HUES48 (cell line): ENCODE measurements at regions not wholly inside any gene's neighbourhood (a gene's known extent, or its start where the extent isn't known, plus 50 kb on each side); places are given as distances from the start of the nearest gene placed in this dataset.
"Not testable (repeated sequence)": the region's sequence is repeated elsewhere in the genome, so short reads cannot be mapped to it uniquely, and the experiment has no call there.

Experiments
- H3K27ac ChIP-seq: one replicate; pipeline ENCODE4 v1.7.0; 2013; ENCODE audit warnings: low read depth, low read length, inconsistent platforms
- H3K27me3 ChIP-seq: 2 replicates; pipeline ENCODE4 v1.6.1; 2013; ENCODE audit warnings: mild to moderate bottlenecking, low read length; ENCODE audit not compliant: control insufficient read depth, insufficient read depth
- H3K36me3 ChIP-seq: 2 replicates; pipeline ENCODE4 v1.6.1; 2013; ENCODE audit warnings: low read length; ENCODE audit not compliant: control insufficient read depth, insufficient read depth
- H3K4me1 ChIP-seq: 2 replicates; pipeline ENCODE4 v1.6.1; 2013; ENCODE audit warnings: mild to moderate bottlenecking, low read length; ENCODE audit not compliant: control insufficient read depth, insufficient read depth
- H3K4me3 ChIP-seq: 2 replicates; pipeline ENCODE4 v1.5.1; 2013; ENCODE audit warnings: mild to moderate bottlenecking, low read depth, low read length
- H3K9ac ChIP-seq: 2 replicates; pipeline ENCODE4 v1.6.1; 2013; ENCODE audit warnings: mild to moderate bottlenecking, low read depth, low read length, moderate library complexity
- H3K9me3 ChIP-seq: 2 replicates; pipeline ENCODE4 v1.6.1; 2013; ENCODE audit warnings: low read length; ENCODE audit not compliant: control insufficient read depth, insufficient read depth

DNA sequence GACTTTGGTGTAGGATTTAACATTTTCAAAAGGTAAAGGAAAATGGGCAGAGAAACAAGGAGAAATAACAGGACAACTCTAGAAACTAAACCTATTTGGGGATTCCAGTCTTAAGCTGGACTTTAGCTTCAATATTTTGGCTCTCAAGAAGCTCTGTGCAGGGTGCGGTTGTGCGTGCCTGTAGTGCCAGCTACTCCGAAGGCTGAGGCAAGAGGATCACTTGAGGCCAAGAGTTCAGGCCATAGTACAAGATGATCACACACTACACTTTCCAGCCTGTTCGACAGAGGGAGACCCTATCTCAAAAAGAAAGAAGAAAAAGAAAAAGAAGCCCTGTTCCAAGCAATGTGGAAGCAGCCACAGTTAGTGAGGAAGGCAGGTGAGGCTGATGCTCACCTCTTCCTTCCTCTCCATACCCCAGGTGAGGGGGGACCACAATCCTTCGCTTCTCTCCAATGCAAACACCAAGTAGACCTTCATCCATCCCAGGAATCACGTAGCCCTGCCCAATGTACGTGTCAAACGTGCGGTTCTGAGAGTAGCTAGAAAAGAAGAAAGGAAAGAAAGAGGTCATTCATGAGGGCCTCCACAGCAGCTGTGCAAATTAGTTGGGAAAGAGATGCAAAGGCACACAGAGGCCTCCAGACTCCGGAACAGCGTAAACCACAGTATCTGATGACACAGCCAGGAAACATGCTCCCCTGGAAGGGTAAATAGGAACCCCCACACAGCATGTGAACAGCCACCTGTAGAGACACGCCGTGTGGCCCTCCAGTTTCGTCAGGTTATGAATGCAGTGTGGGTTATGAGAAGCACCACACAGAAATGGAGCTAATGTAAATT is 126.5 kb upstream of the VOPP1 start:
- H3K4me3 ChIP-seq, H3K36me3 ChIP-seq, H3K27me3 ChIP-seq, H3K9ac ChIP-seq, H3K9me3 ChIP-seq, H3K4me1 ChIP-seq, H3K27ac ChIP-seq: not testable (repeated sequence)

- H3K27ac ChIP-seq, H3K9me3 ChIP-seq, H3K36me3 ChIP-seq, H3K4me3 ChIP-seq, H3K9ac ChIP-seq, H3K4me1 ChIP-seq, H3K27me3 ChIP-seq: not testable (repeated sequence)
Observed at GRCh38 chr7:55695893-55696701, 123.8 kb upstream of the VOPP1 start.

- not testable (repeated sequence) for H3K9ac ChIP-seq, H3K4me3 ChIP-seq, H3K4me1 ChIP-seq, H3K27me3 ChIP-seq, H3K27ac ChIP-seq, H3K9me3 ChIP-seq, H3K36me3 ChIP-seq
Observed at GRCh38 chr7:55694484-55694883, 122.2 kb upstream of the VOPP1 start.

GRCh38 chr7:55688684-55689681 is 116.7 kb upstream of the VOPP1 start:
- H3K4me3 ChIP-seq: not testable (repeated sequence)

GRCh38 chr7:55688261-55688660 is 116.0 kb upstream of the VOPP1 start:
- H3K4me1 ChIP-seq, H3K27me3 ChIP-seq, H3K4me3 ChIP-seq, H3K9ac ChIP-seq, H3K9me3 ChIP-seq, H3K27ac ChIP-seq, H3K36me3 ChIP-seq: not testable (repeated sequence)

More at GRCh38 chr7:55688684-55689681, 116.7 kb upstream of the VOPP1 start:
- H3K9ac ChIP-seq, H3K9me3 ChIP-seq, H3K27ac ChIP-seq, H3K4me1 ChIP-seq, H3K36me3 ChIP-seq, H3K27me3 ChIP-seq: not testable (repeated sequence)

DNA sequence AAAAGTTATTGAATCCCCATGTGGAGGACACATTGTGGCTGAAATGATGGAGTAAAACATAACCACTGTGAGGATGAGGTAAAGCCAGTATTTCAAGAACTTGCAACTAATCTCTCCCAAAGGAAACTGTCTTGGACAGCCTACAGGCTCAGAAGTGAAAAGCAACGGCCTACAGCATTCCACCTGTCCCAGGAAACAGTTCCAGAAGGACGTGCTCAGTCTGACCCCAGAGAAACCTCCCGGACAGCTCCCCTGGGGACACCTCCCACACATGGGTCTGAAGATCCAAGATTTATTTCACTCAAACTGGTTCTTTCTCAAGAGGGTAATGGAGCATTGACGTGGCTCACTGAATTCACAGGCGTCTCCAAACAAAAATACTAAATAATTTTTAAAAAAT is 115.0 kb upstream of the VOPP1 start:
- not testable (repeated sequence) for H3K36me3 ChIP-seq, H3K9me3 ChIP-seq

GRCh38 chr7:55686771-55687170 is 114.5 kb upstream of the VOPP1 start:
- not testable (repeated sequence) for H3K4me3 ChIP-seq, H3K4me1 ChIP-seq, H3K27me3 ChIP-seq, H3K9ac ChIP-seq, H3K27ac ChIP-seq, H3K9me3 ChIP-seq, H3K36me3 ChIP-seq

More for the DNA sequence above, 115.0 kb upstream of the VOPP1 start:
- not testable (repeated sequence) for H3K27me3 ChIP-seq, H3K9ac ChIP-seq, H3K4me3 ChIP-seq, H3K4me1 ChIP-seq, H3K27ac ChIP-seq

DNA sequence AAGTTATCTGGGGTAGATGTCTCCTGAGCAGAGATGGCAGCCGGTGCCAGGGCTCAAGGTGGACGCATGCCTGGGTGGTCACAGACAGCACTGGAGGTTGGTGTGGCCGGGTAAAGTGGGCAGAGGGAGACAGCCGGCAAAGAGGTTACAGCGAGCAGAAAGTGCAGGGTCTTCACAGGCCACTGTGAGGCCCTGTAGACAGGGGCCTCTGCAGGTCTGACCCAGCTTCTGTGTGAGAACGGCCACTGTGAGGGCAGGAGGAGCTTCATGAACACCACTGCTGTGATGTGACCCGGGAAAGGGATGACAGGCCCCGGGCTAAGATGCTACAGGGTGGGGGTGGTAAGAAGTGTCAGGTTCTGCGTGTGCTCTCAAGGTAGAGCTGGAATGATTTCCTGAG is 111.2 kb upstream of the VOPP1 start:
- not testable (repeated sequence) for H3K27ac ChIP-seq, H3K4me1 ChIP-seq, H3K4me3 ChIP-seq, H3K36me3 ChIP-seq, H3K9me3 ChIP-seq, H3K27me3 ChIP-seq, H3K9ac ChIP-seq

DNA sequence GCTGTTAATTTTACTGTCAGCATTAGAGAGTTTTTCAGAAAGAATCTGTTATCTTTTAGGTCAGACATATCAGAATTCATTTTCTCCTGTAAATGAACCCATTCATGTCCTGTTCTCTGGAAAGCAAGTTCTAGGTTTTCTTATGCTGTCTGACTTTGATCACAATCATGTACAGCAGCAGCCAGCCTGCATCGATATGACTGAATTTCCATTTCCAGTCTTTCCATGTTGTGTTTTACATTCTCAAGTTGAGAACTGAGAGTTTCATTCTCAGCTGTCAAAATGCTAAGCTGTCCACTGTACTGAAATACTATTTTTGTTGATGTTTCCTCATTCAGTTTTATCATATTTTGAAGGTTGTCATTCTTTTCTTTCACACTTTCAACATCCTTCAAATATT is 103.3 kb upstream of the VOPP1 start:
- H3K36me3 ChIP-seq, H3K4me3 ChIP-seq, H3K27ac ChIP-seq, H3K9me3 ChIP-seq, H3K9ac ChIP-seq, H3K27me3 ChIP-seq, H3K4me1 ChIP-seq: not testable (repeated sequence)

GRCh38 chr7:55673525-55673924 is 101.2 kb upstream of the VOPP1 start:
- H3K27ac ChIP-seq, H3K4me1 ChIP-seq, H3K4me3 ChIP-seq, H3K36me3 ChIP-seq, H3K9me3 ChIP-seq, H3K9ac ChIP-seq, H3K27me3 ChIP-seq: not testable (repeated sequence)
